Psoas muscle (tissue), 7 donors: ENCODE measurements at regions not wholly inside any gene's neighbourhood (a gene's known extent, or its start where the extent isn't known, plus 50 kb on each side); places are given as distances from the start of the nearest gene placed in this dataset.

Experiments used
- ATAC-seq, 4 donors: fragments of 200-7000 bp; cut with Tn5 transposase; one replicate each; pipeline ENCODE4 v1.9.1; 2020; ENCODE audit warnings: moderate library complexity in 3 of 4, mild to moderate bottlenecking in 2 of 4
- DNase-seq, 2 donors: peaks; one replicate each; pipeline ENCODE4 v3.0.0-alpha.2; 2020
- H3K27ac ChIP-seq: fragments of 200-600 bp; one replicate; pipeline ENCODE4 v1.8.0; 2022
- H3K27me3 ChIP-seq, 3 donors: fragments of 200-600 bp in 1 of 3; one replicate each; pipeline versions ENCODE4 v1.6.1 to v1.8.0; 2013 to 2022; ENCODE audit warnings: low read length in 2 of 3, mild to moderate bottlenecking in 2 of 3, moderate library complexity in 1 of 3; ENCODE audit not compliant: insufficient read depth in 3 of 3
- H3K36me3 ChIP-seq, 2 donors: fragments of 200-600 bp in 1 of 2; one replicate each; pipeline versions ENCODE4 v1.6.1 to v1.8.0; 2013 to 2022; ENCODE audit warnings: low read depth in 1 of 2, mild to moderate bottlenecking in 1 of 2, moderate library complexity in 1 of 2; ENCODE audit not compliant: insufficient read depth in 1 of 2
- H3K4me1 ChIP-seq: fragments of 200-600 bp; one replicate; pipeline ENCODE4 v1.8.0; 2022
- H3K4me3 ChIP-seq: fragments of 200-600 bp; one replicate; pipeline ENCODE4 v1.8.0; 2022; ENCODE audit warnings: mild to moderate bottlenecking
- H3K9me3 ChIP-seq: fragments of 200-600 bp; one replicate; pipeline ENCODE4 v1.8.0; 2022
- WGBS, 3 donors: extraction: QIAGEN DNeasy Blood & Tissue Kit; methylation state at CpG; one replicate each; pipeline versions ENCODE4 v1.1.6 to v1.1.7; 2013; 5-methylcytosine and 5-hydroxymethylcytosine counted together
- intact Hi-C, 2 donors: fragments of 100-400 bp; cut with DNase I; formaldehyde crosslinking; loops; one replicate each; pipeline versions ENCODE4 v1.11.0 to v1.14.2; 2022
- TF ChIP-seq, protein P1 (sequence below): fragments of 200-600 bp; IDR thresholded peaks from one replicate; pipeline ENCODE4 v1.8.0; 2022; ENCODE audit warnings: antibody characterized with exemption
- donor health status: healthy with polysubstance abuse.
- donor health status: DM: no; HTN: no; CAD: no; lungs with moderate emphysema.
- donor health status: Bipolar disorder and iron deficiency.
- donor health status: healthy.
- donor health status: DM: yes; HTN: yes; CAD: no.
- donor health status: DM: no; HTN: no; CAD: no.
- donor health status: DM: yes; HTN: yes; CAD: no.

DNA sequence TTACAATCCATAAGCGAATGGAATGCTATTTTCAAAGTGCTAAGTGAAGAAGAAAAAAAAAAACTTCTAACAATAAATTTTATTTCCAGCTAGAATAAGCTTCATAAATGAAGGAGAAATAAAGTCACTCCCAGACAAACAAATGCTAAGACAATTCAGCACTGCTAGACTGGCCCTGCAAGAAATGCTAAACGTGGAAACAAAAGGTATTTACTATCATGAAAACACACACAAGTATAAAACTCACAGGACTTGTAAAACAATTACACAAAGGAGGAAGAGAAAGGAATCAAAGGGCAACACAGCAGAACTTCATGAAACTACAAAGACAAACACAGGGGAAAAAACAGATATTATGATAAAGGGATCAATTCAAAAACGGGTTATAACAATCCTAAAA, 85.8 kb upstream of the NELL2 start:
- Histone ChIP-seq H3K27me3 (no peaks in the 10 kb centered on the region), H3K36me3 (no peaks in the 10 kb centered on the region), H3K27ac (no peak overlapping the region), H3K4me3 (no peak overlapping the region), H3K9me3 (no peaks in the 10 kb centered on the region), H3K4me1 (no peaks in the 10 kb centered on the region)
- DNase-seq (no peak), ATAC-seq (no peak)
- intact Hi-C loops, result no loop called here
- TF ChIP-seq, protein P1, sequence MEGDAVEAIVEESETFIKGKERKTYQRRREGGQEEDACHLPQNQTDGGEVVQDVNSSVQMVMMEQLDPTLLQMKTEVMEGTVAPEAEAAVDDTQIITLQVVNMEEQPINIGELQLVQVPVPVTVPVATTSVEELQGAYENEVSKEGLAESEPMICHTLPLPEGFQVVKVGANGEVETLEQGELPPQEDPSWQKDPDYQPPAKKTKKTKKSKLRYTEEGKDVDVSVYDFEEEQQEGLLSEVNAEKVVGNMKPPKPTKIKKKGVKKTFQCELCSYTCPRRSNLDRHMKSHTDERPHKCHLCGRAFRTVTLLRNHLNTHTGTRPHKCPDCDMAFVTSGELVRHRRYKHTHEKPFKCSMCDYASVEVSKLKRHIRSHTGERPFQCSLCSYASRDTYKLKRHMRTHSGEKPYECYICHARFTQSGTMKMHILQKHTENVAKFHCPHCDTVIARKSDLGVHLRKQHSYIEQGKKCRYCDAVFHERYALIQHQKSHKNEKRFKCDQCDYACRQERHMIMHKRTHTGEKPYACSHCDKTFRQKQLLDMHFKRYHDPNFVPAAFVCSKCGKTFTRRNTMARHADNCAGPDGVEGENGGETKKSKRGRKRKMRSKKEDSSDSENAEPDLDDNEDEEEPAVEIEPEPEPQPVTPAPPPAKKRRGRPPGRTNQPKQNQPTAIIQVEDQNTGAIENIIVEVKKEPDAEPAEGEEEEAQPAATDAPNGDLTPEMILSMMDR, result no peak
- WGBS, 3 donors, result 54 to 59% (median 58%) methylated on average over 3 of the region's 3 CpGs

DNA sequence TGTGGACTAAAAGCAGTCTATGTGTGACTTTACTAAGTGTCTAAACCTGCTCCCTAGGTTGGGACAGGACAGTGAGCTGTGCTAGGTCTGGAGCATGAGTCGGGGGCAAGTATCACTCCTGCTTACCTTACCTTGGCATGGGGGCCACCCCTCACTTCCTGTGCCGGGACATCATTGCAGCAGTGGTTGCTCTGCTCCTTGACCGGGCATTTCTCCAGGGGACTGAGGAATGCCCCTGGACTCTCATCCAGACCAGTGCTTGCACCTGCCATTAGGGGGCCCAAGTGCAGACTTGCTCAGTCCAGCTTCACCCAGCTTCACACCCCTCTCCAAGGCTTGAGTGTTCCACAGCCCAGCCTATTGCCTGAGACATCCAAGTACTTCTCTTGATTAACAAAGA, 84.7 kb upstream of the NELL2 start:
- TF ChIP-seq, protein P1, result no peak
- DNase-seq (peak in 1 of 2 donors; percentile 44), ATAC-seq (no peak)
- Histone ChIP-seq H3K4me1 (no peaks in the 10 kb centered on the region), H3K27me3 (no peaks in the 10 kb centered on the region), H3K36me3 (no peaks in the 10 kb centered on the region), H3K9me3 (no peaks in the 10 kb centered on the region), H3K4me3 (no peak overlapping the region), H3K27ac (no peak overlapping the region)
- 78 to 87% (median 80%) methylated on average over 3 of the region's 3 CpGs for WGBS, 3 donors
- intact Hi-C loops, result no loop called here

DNA sequence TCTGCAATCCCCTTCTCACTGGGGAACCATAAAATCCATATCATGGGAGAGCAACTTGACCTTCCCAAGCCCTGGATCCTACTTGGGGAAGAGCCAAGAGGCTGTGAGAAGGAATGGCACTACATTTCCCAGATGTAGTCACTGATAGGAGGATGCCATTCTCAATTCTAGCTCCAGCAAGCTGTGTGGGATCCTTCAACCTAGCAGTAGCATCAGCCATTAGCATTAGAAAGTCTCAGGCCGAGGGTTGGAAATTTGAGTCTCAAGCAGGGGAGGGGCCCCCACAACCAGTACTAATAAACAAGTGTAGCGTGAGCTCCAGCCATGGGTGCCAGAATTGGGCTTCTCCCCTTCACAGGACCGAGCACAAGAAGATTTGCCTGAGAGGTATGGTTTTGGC, 84.3 kb upstream of the NELL2 start:
- intact Hi-C loops, result no loop called here
- Histone ChIP-seq H3K9me3 (no peaks in the 10 kb centered on the region), H3K27me3 (no peaks in the 10 kb centered on the region), H3K36me3 (no peaks in the 10 kb centered on the region), H3K27ac (no peak overlapping the region), H3K4me3 (no peak overlapping the region), H3K4me1 (no peaks in the 10 kb centered on the region)
- no peak for DNase-seq
- no peak for ATAC-seq
- TF ChIP-seq, protein P1, result no peak
- 50 to 54% (median 53%) methylated on average over 3 of the region's 3 CpGs for WGBS, 3 donors

DNA sequence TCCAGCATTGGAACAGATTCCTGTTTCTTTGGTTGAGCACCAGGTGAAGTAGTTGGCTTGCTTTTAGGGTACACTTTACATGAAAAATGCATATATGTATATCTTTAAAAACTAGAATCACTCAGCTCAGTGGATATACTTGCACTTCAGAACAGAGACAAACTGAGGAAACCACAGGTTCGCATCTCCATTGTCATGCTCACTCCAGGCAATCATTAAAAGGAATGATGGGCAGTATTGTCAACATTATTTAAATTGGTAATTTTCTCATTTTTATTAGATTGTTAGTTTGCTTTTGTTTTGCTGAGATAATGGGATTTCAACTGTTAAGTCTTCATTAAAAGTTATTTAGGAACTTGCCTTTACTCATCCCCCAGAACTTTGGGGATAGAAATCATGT, 71.0 kb upstream of the NELL2 start:
- WGBS, 3 donors, result 71 to 77% (median 75%) methylated on average over 1 of the region's 1 CpG
- Histone ChIP-seq H3K9me3 (no peaks in the 10 kb centered on the region), H3K4me1 (no peaks in the 10 kb centered on the region), H3K27me3 (no peaks in the 10 kb centered on the region), H3K36me3 (no peaks in the 10 kb centered on the region), H3K4me3 (no peak overlapping the region), H3K27ac (no peak overlapping the region)
- ATAC-seq (no peak), DNase-seq (no peak)
- TF ChIP-seq, protein P1, result no peak
- intact Hi-C loops, result no loop called here

DNA sequence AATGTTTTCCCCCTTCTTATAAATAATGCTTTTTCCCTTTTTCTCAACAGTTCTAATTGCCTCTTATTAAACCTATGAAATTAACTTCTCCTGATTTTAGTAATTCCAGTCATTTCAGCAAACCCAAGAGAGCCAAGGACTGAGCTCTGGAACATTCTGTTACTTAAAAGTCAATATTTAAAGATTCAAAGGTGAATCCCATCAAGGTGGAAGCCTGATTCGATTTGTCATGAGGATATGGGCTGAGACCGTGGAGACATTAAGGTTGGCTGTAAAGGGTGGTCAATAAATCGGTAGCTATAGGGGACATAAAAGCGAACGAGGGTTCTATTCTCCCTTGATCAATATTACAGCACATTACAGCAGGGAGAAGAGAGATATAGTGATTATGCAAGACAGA, 66.6 kb upstream of the NELL2 start:
- H3K27me3 ChIP-seq, result no peaks in the 10 kb centered on the region
- 79 to 84% (median 83%) methylated on average over 5 of the region's 5 CpGs for WGBS, 3 donors
- TF ChIP-seq, protein P1, result no peak
- no peaks in the 10 kb centered on the region for H3K4me1 ChIP-seq
- no peak for DNase-seq
- no peaks in the 10 kb centered on the region for H3K9me3 ChIP-seq
- H3K36me3 ChIP-seq, result no peaks in the 10 kb centered on the region
- no peak overlapping the region for H3K27ac ChIP-seq
- intact Hi-C loops, result no loop called here
- H3K4me3 ChIP-seq, result no peak overlapping the region
- no peak for ATAC-seq
